Stimulated activated CD4-positive, alpha-beta T cell treated with anti-CD3 and anti-CD28 coated beads, Interleukin-4, amount 100 ng/mL, for 4 hours (primary cell): ENCODE measurements at regions not wholly inside any gene's neighbourhood (a gene's known extent, or its start where the extent isn't known, plus 50 kb on each side); places are given as distances from the start of the nearest gene placed in this dataset.
"Not testable (repeated sequence)": the region's sequence is repeated elsewhere in the genome, so short reads cannot be mapped to it uniquely, and the experiment has no call there.

Experiments used
- DNase-seq, 2 experiments: peaks; one replicate each; pipeline ENCODE4 v3.0.0-alpha.2; 2020

- no peak for DNase-seq
These were observed 221.6 kb downstream of the NR2F1-AS1 start for GRCh38 chr5:93359296-93359959.

GRCh38 chr5:93358176-93358575 lies 222.8 kb downstream of the NR2F1-AS1 start:
- DNase-seq, result no peak

- no peak for DNase-seq
These were observed 223.3 kb downstream of the NR2F1-AS1 start for GRCh38 chr5:93357686-93358085.

GRCh38 chr5:93355691-93356090 lies 225.3 kb downstream of the NR2F1-AS1 start:
- DNase-seq, result no peak

- no peak for DNase-seq
These were observed 228.8 kb downstream of the NR2F1-AS1 start for GRCh38 chr5:93352186-93352585.

GRCh38 chr5:93349613-93350012 lies 231.4 kb downstream of the NR2F1-AS1 start:
- DNase-seq, result no peak

GRCh38 chr5:93348231-93348630 lies 232.8 kb downstream of the NR2F1-AS1 start:
- no peak for DNase-seq

GRCh38 chr5:93346850-93347249 lies 234.2 kb downstream of the NR2F1-AS1 start:
- not testable (repeated sequence) for DNase-seq

- no peak for DNase-seq
These were observed 234.7 kb downstream of the NR2F1-AS1 start for GRCh38 chr5:93346301-93346700.

GRCh38 chr5:93343570-93343969 lies 237.4 kb downstream of the NR2F1-AS1 start:
- DNase-seq, result no peak

GRCh38 chr5:93342563-93343061 lies 238.4 kb downstream of the NR2F1-AS1 start:
- DNase-seq, result no peak

GRCh38 chr5:93340881-93341280 lies 240.1 kb downstream of the NR2F1-AS1 start:
- no peak for DNase-seq

GRCh38 chr5:93337138-93337537 lies 243.9 kb downstream of the NR2F1-AS1 start:
- no peak for DNase-seq

- DNase-seq, result no peak
These were observed 244.5 kb downstream of the NR2F1-AS1 start for GRCh38 chr5:93336330-93337110.

GRCh38 chr5:93331863-93332262 lies 249.2 kb downstream of the NR2F1-AS1 start:
- no peak for DNase-seq

GRCh38 chr5:93331241-93331640 lies 249.8 kb downstream of the NR2F1-AS1 start:
- no peak for DNase-seq

- DNase-seq, result no peak
These were observed 250.5 kb downstream of the NR2F1-AS1 start for GRCh38 chr5:93330506-93330905.

GRCh38 chr5:93329756-93330155 lies 251.3 kb downstream of the NR2F1-AS1 start:
- DNase-seq, result no peak

- DNase-seq, result no peak
These were observed 252.2 kb downstream of the NR2F1-AS1 start for GRCh38 chr5:93328833-93329232.

GRCh38 chr5:93327605-93328004 lies 253.4 kb downstream of the NR2F1-AS1 start:
- DNase-seq, result no peak

GRCh38 chr5:93325946-93326345 lies 255.1 kb downstream of the NR2F1-AS1 start:
- DNase-seq, result no peak

- DNase-seq, result no peak
These were observed 257.8 kb downstream of the NR2F1-AS1 start for GRCh38 chr5:93322974-93323860.

GRCh38 chr5:93320920-93321445 lies 260.0 kb downstream of the NR2F1-AS1 start:
- no peak for DNase-seq
